ENCODE measurements at regions not wholly inside any gene's neighbourhood (a gene's known extent, or its start where the extent isn't known, plus 50 kb on each side); places are given as distances from the start of the nearest gene placed in this dataset.

DNA sequence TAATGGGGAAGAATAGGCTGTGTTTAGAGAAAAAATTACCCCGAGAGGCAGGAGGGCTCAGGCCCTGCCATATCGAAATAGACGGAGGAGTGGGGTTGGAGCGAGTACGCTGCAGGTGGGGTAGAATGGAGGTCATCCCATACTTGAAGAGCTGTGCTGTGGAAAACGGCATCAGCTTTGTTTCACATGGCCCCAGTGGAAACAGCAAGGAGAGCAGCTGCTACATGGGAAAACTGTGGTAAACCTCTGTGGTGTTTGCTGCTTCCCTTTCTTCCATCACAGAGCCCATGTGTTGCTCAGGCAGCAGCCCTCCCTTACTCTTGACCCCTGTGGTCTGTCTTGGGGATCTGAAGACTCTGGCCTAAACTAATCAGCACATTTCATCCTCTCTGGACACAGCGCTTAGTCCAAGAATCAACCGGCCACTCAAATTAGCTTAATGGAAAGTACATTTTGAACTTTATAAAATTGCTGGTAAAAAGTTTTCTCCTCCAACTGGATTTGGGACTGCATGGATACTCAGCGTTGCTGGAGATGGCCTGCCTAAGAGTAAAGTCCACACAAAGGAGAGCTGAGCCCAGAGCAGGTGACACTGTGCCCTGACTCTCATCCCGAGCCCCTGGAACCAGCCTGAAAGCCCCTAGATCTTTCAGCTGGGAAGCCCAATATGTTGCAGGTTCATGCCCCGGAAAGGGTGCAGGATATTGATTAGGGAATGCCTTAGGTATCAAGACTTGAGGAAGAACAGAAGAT, 127.1 kb upstream of the GADD45A start:
- POLR2A ChIA-PET: interaction anchor here (0.9 to 2.0 kb wide), 4 partner anchors 22 to 201 kb away, joined by 3 to 5 read pairs (median 4); no protein-coding TSS in a partner anchor
- TF ChIP-seq, protein P1, sequence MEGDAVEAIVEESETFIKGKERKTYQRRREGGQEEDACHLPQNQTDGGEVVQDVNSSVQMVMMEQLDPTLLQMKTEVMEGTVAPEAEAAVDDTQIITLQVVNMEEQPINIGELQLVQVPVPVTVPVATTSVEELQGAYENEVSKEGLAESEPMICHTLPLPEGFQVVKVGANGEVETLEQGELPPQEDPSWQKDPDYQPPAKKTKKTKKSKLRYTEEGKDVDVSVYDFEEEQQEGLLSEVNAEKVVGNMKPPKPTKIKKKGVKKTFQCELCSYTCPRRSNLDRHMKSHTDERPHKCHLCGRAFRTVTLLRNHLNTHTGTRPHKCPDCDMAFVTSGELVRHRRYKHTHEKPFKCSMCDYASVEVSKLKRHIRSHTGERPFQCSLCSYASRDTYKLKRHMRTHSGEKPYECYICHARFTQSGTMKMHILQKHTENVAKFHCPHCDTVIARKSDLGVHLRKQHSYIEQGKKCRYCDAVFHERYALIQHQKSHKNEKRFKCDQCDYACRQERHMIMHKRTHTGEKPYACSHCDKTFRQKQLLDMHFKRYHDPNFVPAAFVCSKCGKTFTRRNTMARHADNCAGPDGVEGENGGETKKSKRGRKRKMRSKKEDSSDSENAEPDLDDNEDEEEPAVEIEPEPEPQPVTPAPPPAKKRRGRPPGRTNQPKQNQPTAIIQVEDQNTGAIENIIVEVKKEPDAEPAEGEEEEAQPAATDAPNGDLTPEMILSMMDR (IDR thresholded peaks at IDR 0.05; ENCODE audit: unreplicated experiment): no peak
- Mint-ChIP-seq H3K27ac (ENCODE audit: low read depth, unreplicated experiment) (no peak overlapping the region), H3K4me1 (ENCODE audit: insufficient read depth, unreplicated experiment) (peaks cover 6% of the 10 kb centered on the region), H3K4me3 (ENCODE audit: unreplicated experiment) (no peak overlapping the region), H3K36me3 (ENCODE audit: insufficient read depth, unreplicated experiment) (no peaks in the 10 kb centered on the region), H3K27me3 (ENCODE audit: insufficient read depth, unreplicated experiment) (no peaks in the 10 kb centered on the region), H3K9me3 (ENCODE audit: unreplicated experiment) (no peaks in the 10 kb centered on the region)
- no TSS peak for BruUV-seq (replicated peaks)
- CTCF ChIA-PET: interaction anchor here (0.6 to 4.9 kb wide), 11 partner anchors 13 to 217 kb away, joined by 3 to 70 read pairs (median 5); no protein-coding TSS in a partner anchor
- no peak for DNase-seq (ENCODE audit: unreplicated experiment)
- intact Hi-C loops (cut with micrococcal nuclease): no loop called here

DNA sequence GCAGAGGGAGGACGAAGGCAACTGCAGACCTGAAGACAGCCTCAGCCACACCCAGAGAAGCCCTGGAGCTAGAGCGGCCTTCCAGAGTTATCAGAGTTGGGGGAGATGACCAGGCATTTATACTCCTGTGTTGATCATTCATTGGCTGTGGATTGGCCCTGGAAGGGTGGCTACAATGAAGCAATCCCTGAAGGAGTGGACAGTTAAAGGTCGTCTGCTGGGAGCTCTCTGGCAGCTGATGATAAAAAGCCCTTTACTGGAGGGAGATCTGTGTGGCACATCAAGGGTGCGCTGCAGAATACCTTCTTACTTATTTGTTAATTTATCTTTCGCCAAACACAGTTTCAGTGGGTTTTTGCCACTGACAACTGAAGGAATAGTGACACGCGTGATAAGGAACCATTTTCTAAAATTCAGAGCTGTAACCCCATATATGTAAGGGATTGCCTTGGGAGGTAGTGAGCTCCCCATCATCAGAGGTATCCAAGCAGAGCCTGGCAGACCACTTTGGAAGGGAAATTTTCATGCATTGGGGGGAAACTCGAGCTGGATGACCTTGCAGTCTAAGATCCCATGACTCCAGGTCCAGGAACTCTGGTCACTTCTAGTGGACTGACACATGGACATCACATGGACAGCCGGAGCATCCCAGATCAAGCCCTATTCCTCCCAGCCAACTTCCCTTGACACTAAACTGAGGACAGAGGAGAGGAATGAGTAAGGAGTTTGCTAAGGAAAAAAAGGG, 126.4 kb upstream of the GADD45A start:
- ChIA-PET CTCF (interaction anchor here (0.5 to 4.9 kb wide), 8 partner anchors 12 to 558 kb away, joined by 3 to 70 read pairs (median 6); no protein-coding TSS in a partner anchor), POLR2A (interaction anchor here (0.6 to 0.9 kb wide), 2 partner anchors 23 to 153 kb away, joined by 4 read pairs; no protein-coding TSS in a partner anchor)
- peaks cover 6% of the 10 kb centered on the region for H3K4me1 Mint-ChIP-seq (ENCODE audit: insufficient read depth, unreplicated experiment)
- H3K4me3 Mint-ChIP-seq (ENCODE audit: unreplicated experiment): peak overlapping the region; percentile 65
- H3K36me3 Mint-ChIP-seq (ENCODE audit: insufficient read depth, unreplicated experiment): no peaks in the 10 kb centered on the region
- no peak for DNase-seq (ENCODE audit: unreplicated experiment)
- no peaks in the 10 kb centered on the region for H3K9me3 Mint-ChIP-seq (ENCODE audit: unreplicated experiment)
- peak overlapping the region; percentile 84 for H3K27ac Mint-ChIP-seq (ENCODE audit: low read depth, unreplicated experiment)
- intact Hi-C loops (cut with micrococcal nuclease): no loop called here
- TF ChIP-seq, protein P1 (IDR thresholded peaks at IDR 0.05; ENCODE audit: unreplicated experiment): no peak
- no TSS peak for BruUV-seq (replicated peaks)
- H3K27me3 Mint-ChIP-seq (ENCODE audit: insufficient read depth, unreplicated experiment): no peaks in the 10 kb centered on the region

DNA sequence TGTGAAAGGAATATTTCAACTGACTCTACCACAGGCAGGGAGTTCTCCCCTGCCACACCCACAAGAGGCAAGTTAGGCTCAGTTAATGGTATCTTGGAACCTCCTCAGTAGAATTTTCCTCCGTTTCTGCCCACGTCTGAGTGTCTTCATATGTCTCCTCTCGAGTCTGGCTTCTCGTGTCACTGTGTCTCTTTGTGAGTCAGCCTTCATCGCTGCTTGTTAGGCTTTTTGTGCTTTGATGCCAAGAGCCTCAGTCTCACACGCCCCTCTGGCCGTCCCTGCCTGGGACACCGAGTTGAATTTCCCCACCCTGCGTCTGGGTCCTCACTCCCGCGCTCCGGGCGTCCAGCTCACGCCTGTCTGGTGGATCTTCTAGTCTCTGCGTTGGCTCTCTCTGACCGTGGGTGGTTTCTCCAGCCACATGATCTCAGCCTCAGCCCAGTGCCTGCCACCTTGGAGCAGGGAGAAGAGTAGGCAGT, 125.7 kb upstream of the GADD45A start:
- peak overlapping the region; percentile 84 for H3K27ac Mint-ChIP-seq (ENCODE audit: low read depth, unreplicated experiment)
- POLR2A ChIA-PET: interaction anchor here (0.6 to 3.9 kb wide), 3 partner anchors 18 to 561 kb away, joined by 3 to 72 read pairs (median 3); partner anchors contain the start of gene GADD45A
- peaks cover 6% of the 10 kb centered on the region for H3K4me1 Mint-ChIP-seq (ENCODE audit: insufficient read depth, unreplicated experiment)
- CTCF ChIA-PET: interaction anchor here (0.5 to 4.9 kb wide), 6 partner anchors 12 to 559 kb away, joined by 3 to 70 read pairs (median 21); partner anchors contain the start of gene GADD45A
- H3K4me3 Mint-ChIP-seq (ENCODE audit: unreplicated experiment): peak overlapping the region; percentile 65
- H3K36me3 Mint-ChIP-seq (ENCODE audit: insufficient read depth, unreplicated experiment): no peaks in the 10 kb centered on the region
- no peaks in the 10 kb centered on the region for H3K9me3 Mint-ChIP-seq (ENCODE audit: unreplicated experiment)
- intact Hi-C loops (cut with micrococcal nuclease): no loop called here
- DNase-seq (ENCODE audit: unreplicated experiment): peak; percentile 42
- no TSS peak for BruUV-seq (replicated peaks)
- no peaks in the 10 kb centered on the region for H3K27me3 Mint-ChIP-seq (ENCODE audit: insufficient read depth, unreplicated experiment)
- TF ChIP-seq, protein P1 (IDR thresholded peaks at IDR 0.05; ENCODE audit: unreplicated experiment): no peak

All from MCF 10A (cell line).